ENCODE measurements at regions not wholly inside any gene's neighbourhood (a gene's known extent, or its start where the extent isn't known, plus 50 kb on each side); places are given as distances from the start of the nearest gene placed in this dataset.
"Not testable (repeated sequence)": the region's sequence is repeated elsewhere in the genome, so short reads cannot be mapped to it uniquely, and the experiment has no call there.

DNA sequence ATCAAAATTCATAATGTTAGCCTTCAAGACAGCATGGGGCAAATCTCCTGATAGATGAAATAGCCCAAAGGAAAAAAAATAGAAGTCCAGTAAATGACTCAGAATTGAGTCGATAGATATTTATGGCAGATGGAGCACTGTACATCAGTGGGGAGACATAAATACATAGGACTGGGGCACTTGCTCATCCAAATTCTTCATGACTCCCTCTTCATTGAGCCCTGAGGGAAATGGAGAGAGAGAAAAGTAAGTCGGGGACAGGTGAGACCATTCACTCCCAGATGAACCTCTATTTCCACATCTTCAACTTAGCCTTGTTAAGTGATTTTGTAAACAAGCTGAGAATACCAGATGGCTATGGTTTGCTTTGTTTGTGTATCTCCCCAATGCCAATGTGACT, 59.8 kb downstream of the SPATA31A6 start:
- TF ChIP-seq, protein P1, sequence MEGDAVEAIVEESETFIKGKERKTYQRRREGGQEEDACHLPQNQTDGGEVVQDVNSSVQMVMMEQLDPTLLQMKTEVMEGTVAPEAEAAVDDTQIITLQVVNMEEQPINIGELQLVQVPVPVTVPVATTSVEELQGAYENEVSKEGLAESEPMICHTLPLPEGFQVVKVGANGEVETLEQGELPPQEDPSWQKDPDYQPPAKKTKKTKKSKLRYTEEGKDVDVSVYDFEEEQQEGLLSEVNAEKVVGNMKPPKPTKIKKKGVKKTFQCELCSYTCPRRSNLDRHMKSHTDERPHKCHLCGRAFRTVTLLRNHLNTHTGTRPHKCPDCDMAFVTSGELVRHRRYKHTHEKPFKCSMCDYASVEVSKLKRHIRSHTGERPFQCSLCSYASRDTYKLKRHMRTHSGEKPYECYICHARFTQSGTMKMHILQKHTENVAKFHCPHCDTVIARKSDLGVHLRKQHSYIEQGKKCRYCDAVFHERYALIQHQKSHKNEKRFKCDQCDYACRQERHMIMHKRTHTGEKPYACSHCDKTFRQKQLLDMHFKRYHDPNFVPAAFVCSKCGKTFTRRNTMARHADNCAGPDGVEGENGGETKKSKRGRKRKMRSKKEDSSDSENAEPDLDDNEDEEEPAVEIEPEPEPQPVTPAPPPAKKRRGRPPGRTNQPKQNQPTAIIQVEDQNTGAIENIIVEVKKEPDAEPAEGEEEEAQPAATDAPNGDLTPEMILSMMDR (IDR thresholded peaks at IDR 0.05): not testable (repeated sequence)
- not testable (repeated sequence) for TF ChIP-seq POLR2A (IDR thresholded peaks at IDR 0.05)
